Hematopoietic multipotent progenitor cell treated with erythropoietin and hydrocortisone succinate and interleukin-3 and kit ligand, for 8 days (in vitro differentiated cells): ENCODE measurements at regions not wholly inside any gene's neighbourhood (a gene's known extent, or its start where the extent isn't known, plus 50 kb on each side); places are given as distances from the start of the nearest gene placed in this dataset.
A peak's percentile ranks its signal among the peaks of the same experiment; 100 is the strongest.

Source experiments
- DNase-seq: peaks from one replicate; pipeline ENCODE4 v3.0.0-alpha.2; 2015

GRCh38 chr7:91798425-91798824 is 82.1 kb downstream of the MTERF1 start:
- DNase-seq: no peak

GRCh38 chr7:91800389-91800788 is 80.1 kb downstream of the MTERF1 start:
- no peak for DNase-seq

GRCh38 chr7:91801331-91801983 is 79.0 kb downstream of the MTERF1 start:
- no peak for DNase-seq

GRCh38 chr7:91811236-91811635 is 69.3 kb downstream of the MTERF1 start:
- DNase-seq: peak; percentile 62

- no peak for DNase-seq
These were observed 68.9 kb downstream of the MTERF1 start for GRCh38 chr7:91811641-91812040.

GRCh38 chr7:91812388-91812787 is 68.1 kb downstream of the MTERF1 start:
- no peak for DNase-seq

- no peak for DNase-seq
These were observed 66.3 kb downstream of the MTERF1 start for GRCh38 chr7:91814189-91814588.
